ENCODE measurements at regions not wholly inside any gene's neighbourhood (a gene's known extent, or its start where the extent isn't known, plus 50 kb on each side); places are given as distances from the start of the nearest gene placed in this dataset.

- no peak for TF ChIP-seq CTCF (IDR thresholded peaks at IDR 0.05 in 8 of 11, conservative IDR thresholded peaks at IDR 0.05 in 3 of 11)
- no peak for TF ChIP-seq POLR2A (IDR thresholded peaks at IDR 0.05)
Measured at GRCh38 chr12:127507341-127507740, 759.6 kb upstream of the TMEM132C start.
